Adrenal gland (tissue), 5 donors: ENCODE measurements at regions not wholly inside any gene's neighbourhood (a gene's known extent, or its start where the extent isn't known, plus 50 kb on each side); places are given as distances from the start of the nearest gene placed in this dataset.

Source experiments
- POLR2A ChIP-seq, 2 donors: fragments of 450-650 bp; IDR thresholded peaks; one replicate each; pipeline ENCODE4 v1.6.1; 2017; ENCODE audit warnings: antibody characterized with exemption in 2 of 2, mild to moderate bottlenecking in 2 of 2, moderate library complexity in 1 of 2
- TF ChIP-seq, protein P1 (sequence below), 6 experiments: fragments of 450-650 bp in 4 of 6; fragments of 200-600 bp in 2 of 6; sonication (generic) in 1 of 6; IDR thresholded peaks; 1 replicate in 5 of 6; 2 replicates in 1 of 6; pipeline versions ENCODE4 v1.5.1 to v1.8.0; 2016 to 2021; ENCODE audit warnings: antibody characterized with exemption in 6 of 6, mild to moderate bottlenecking in 2 of 6, moderate library complexity in 1 of 6
- donor health status: DM: no; HTN: no; CAD: no.

GRCh38 chr20:21613512-21613911, 92.0 kb upstream of the PAX1 start:
- TF ChIP-seq, protein P1, sequence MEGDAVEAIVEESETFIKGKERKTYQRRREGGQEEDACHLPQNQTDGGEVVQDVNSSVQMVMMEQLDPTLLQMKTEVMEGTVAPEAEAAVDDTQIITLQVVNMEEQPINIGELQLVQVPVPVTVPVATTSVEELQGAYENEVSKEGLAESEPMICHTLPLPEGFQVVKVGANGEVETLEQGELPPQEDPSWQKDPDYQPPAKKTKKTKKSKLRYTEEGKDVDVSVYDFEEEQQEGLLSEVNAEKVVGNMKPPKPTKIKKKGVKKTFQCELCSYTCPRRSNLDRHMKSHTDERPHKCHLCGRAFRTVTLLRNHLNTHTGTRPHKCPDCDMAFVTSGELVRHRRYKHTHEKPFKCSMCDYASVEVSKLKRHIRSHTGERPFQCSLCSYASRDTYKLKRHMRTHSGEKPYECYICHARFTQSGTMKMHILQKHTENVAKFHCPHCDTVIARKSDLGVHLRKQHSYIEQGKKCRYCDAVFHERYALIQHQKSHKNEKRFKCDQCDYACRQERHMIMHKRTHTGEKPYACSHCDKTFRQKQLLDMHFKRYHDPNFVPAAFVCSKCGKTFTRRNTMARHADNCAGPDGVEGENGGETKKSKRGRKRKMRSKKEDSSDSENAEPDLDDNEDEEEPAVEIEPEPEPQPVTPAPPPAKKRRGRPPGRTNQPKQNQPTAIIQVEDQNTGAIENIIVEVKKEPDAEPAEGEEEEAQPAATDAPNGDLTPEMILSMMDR (IDR thresholded peaks at IDR 0.05), result no peak
- TF ChIP-seq POLR2A (IDR thresholded peaks at IDR 0.05), result no peak
